HEK293 (cell line): ENCODE measurements at regions not wholly inside any gene's neighbourhood (a gene's known extent, or its start where the extent isn't known, plus 50 kb on each side); places are given as distances from the start of the nearest gene placed in this dataset.

Source experiments
- CTCF ChIA-PET: fragments of 350-600 bp; formaldehyde crosslinking; extraction: SDS; loops from one replicate; lab custom pipeline; 2021; ENCODE audit warnings: antibody characterized with exemption; lab: Yijun Ruan, JAX
- POLR2A ChIA-PET: fragments of 300-600 bp; formaldehyde crosslinking; extraction: SDS; loops from one replicate; lab custom pipeline; 2020; ENCODE audit warnings: antibody characterized with exemption, inconsistent platforms; lab: Yijun Ruan, JAX
- H3K27ac ChIP-seq: fragments of 200-500 bp; sonication (Bioruptor generic); 2 replicates; pipeline ENCODE4 v1.5.1; 2014; ENCODE audit warnings: low read depth, low read length, control low read depth, inconsistent platforms; ENCODE audit errors: extremely low read depth
- H3K36me3 ChIP-seq, 2 experiments: fragments of 200-500 bp in 1 of 2; sonication (Bioruptor generic) in 1 of 2; 1 replicate in 1 of 2; 2 replicates in 1 of 2; pipeline ENCODE4 v1.5.1; 2014 to 2017; ENCODE audit warnings: inconsistent platforms in 2 of 2, low read length in 2 of 2; ENCODE audit not compliant: control insufficient read depth in 2 of 2, insufficient read depth in 1 of 2
- H3K4me1 ChIP-seq: fragments of 200-500 bp; sonication (Bioruptor generic); 2 replicates; pipeline ENCODE4 v1.5.1; 2014; ENCODE audit warnings: mild to moderate bottlenecking, low read length, inconsistent platforms; ENCODE audit not compliant: control insufficient read depth, insufficient read depth
- H3K4me3 ChIP-seq: 2 replicates; pipeline ENCODE4 v1.5.1; 2011; ENCODE audit warnings: low read depth, mild to moderate bottlenecking, control low read depth, low read length, moderate library complexity
- H3K9me3 ChIP-seq: fragments of 200-500 bp; sonication (Bioruptor generic); 2 replicates; pipeline ENCODE4 v1.5.1; 2014; ENCODE audit warnings: low read depth, low read length, inconsistent platforms; ENCODE audit not compliant: control insufficient read depth, insufficient read depth
- HOXA7 ChIP-seq: sonication (generic); formaldehyde crosslinking; IDR thresholded peaks from 2 replicates; pipeline ENCODE4 v1.8.1; 2022; ENCODE audit warnings: missing genetic modification reagents, borderline replicate concordance
- IKZF3 ChIP-seq: fragments of 450-650 bp; IDR thresholded peaks from 2 replicates; pipeline ENCODE4 v1.5.0; 2018; ENCODE audit warnings: missing biosample characterization, mild to moderate bottlenecking, missing genetic modification characterization, moderate library complexity
- ZBTB48 ChIP-seq: fragments of 450-650 bp; formaldehyde crosslinking; IDR thresholded peaks from 2 replicates; pipeline ENCODE4 v1.5.1; 2016; ENCODE audit warnings: missing biosample characterization, missing genetic modification characterization
- ZBTB8A ChIP-seq: fragments of 450-650 bp; formaldehyde crosslinking; IDR thresholded peaks from 2 replicates; pipeline ENCODE4 v1.5.1; 2016; ENCODE audit warnings: missing biosample characterization, missing genetic modification characterization
- ZFP3 ChIP-seq: fragments of 450-650 bp; formaldehyde crosslinking; IDR thresholded peaks from 2 replicates; pipeline ENCODE4 v1.5.1; 2016; ENCODE audit warnings: low read depth, missing biosample characterization, missing genetic modification characterization
- ZNF138 ChIP-seq: fragments of 450-650 bp; formaldehyde crosslinking; IDR thresholded peaks from 2 replicates; pipeline ENCODE4 v1.5.1; 2016; ENCODE audit warnings: missing biosample characterization, missing genetic modification characterization, borderline replicate concordance
- ZNF146 ChIP-seq: fragments of 450-650 bp; formaldehyde crosslinking; IDR thresholded peaks from 2 replicates; pipeline ENCODE4 v1.5.1; 2016; ENCODE audit warnings: missing biosample characterization, missing genetic modification characterization
- ZNF184 ChIP-seq: fragments of 450-650 bp; IDR thresholded peaks from 2 replicates; pipeline ENCODE4 v1.5.1; 2018; ENCODE audit warnings: missing biosample characterization, mild to moderate bottlenecking, missing genetic modification characterization
- ZNF214 ChIP-seq: fragments of 450-650 bp; formaldehyde crosslinking; IDR thresholded peaks from 2 replicates; pipeline ENCODE4 v1.5.1; 2017; ENCODE audit warnings: missing biosample characterization, mild to moderate bottlenecking, missing genetic modification characterization, borderline replicate concordance
- ZNF423 ChIP-seq: fragments of 450-650 bp; formaldehyde crosslinking; IDR thresholded peaks from 2 replicates; pipeline ENCODE4 v1.5.1; 2016; ENCODE audit warnings: missing biosample characterization, missing genetic modification characterization
- ZNF548 ChIP-seq: fragments of 450-650 bp; formaldehyde crosslinking; IDR thresholded peaks from 2 replicates; pipeline ENCODE4 v1.5.1; 2016; ENCODE audit warnings: missing biosample characterization, missing genetic modification characterization
- ZNF610 ChIP-seq: fragments of 450-650 bp; formaldehyde crosslinking; IDR thresholded peaks from 2 replicates; pipeline ENCODE4 v1.5.1; 2016; ENCODE audit warnings: missing biosample characterization, missing genetic modification characterization, borderline replicate concordance
- ZNF660 ChIP-seq: fragments of 450-650 bp; IDR thresholded peaks from 2 replicates; pipeline ENCODE4 v1.5.1; 2018; ENCODE audit warnings: missing biosample characterization, mild to moderate bottlenecking, missing genetic modification characterization
- ZNF670 ChIP-seq: fragments of 450-650 bp; formaldehyde crosslinking; IDR thresholded peaks from 2 replicates; pipeline ENCODE4 v1.5.1; 2016; ENCODE audit warnings: missing biosample characterization, missing genetic modification characterization, low read depth
- ZNF785 ChIP-seq: fragments of 450-650 bp; formaldehyde crosslinking; IDR thresholded peaks from 2 replicates; pipeline ENCODE4 v1.5.1; 2016; ENCODE audit warnings: missing biosample characterization, missing genetic modification characterization
- ZNF830 ChIP-seq: fragments of 450-650 bp; IDR thresholded peaks from 2 replicates; pipeline ENCODE4 v1.5.0; 2018; ENCODE audit warnings: missing biosample characterization, missing genetic modification characterization, low read depth, mild to moderate bottlenecking, moderate library complexity
- ZSCAN30 ChIP-seq: fragments of 450-650 bp; IDR thresholded peaks from 2 replicates; pipeline ENCODE4 v1.5.1; 2018; ENCODE audit warnings: missing biosample characterization, mild to moderate bottlenecking, missing genetic modification characterization, moderate library complexity
- TF ChIP-seq, protein P1 (sequence below): fragments of 450-650 bp; formaldehyde crosslinking; IDR thresholded peaks from 2 replicates; pipeline ENCODE4 v1.5.1; 2016; ENCODE audit warnings: missing biosample characterization, missing genetic modification characterization
- TF ChIP-seq, protein P2 (sequence below): fragments of 450-650 bp; formaldehyde crosslinking; conservative IDR thresholded peaks from 2 replicates; pipeline ENCODE4 v1.5.1; 2016; ENCODE audit warnings: low read depth, missing biosample characterization, missing genetic modification characterization
- TF ChIP-seq, protein P3 (sequence below): fragments of 450-650 bp; IDR thresholded peaks from 2 replicates; pipeline ENCODE4 v1.5.1; 2018; ENCODE audit warnings: missing biosample characterization, missing genetic modification characterization
- TF ChIP-seq, protein P4 (sequence below): fragments of 450-650 bp; formaldehyde crosslinking; IDR thresholded peaks from 2 replicates; pipeline ENCODE4 v1.5.1; 2016; ENCODE audit warnings: missing biosample characterization, missing genetic modification characterization

DNA sequence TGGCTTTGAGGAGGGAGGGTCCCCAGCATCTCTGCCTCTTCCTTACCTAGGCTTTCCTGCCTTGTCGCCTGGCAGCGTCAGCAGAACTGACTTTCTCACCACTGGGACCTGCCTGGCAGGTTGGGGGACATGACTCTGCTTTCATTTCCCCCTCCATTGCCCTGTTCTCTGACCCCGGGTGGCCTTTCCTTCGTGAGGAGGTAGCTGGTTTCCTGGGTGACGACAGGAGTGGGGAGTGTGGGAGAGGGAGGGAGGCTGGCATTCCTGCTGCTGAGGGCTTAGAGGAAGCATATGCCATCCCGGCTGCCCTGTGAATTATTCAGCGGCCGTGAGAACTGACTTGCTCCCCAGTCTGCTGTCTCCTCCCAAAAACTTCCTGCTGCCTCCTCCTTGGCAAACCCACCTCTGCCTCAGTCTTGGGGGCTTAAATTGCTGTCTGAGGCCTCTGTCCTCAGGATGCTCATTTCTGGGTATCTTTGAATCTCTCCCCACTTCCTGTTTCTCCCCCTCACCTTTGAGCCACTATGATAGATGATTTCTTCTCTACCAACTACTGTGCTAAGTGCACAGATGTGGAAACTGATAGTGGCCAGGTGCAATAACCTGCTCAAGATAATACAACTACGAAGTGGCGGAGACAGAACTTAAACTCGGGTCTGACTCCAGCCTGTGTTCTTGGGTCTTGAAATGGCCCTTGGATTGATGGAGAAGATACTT, 182.0 kb upstream of the CSF3R start:
- TF ChIP-seq ZBTB48 (tag by site-specific recombination) (no peak), ZNF423 (tag by site-specific recombination) (no peak), ZNF785 (no peak), IKZF3 (tag by site-specific recombination) (no peak)
- Histone ChIP-seq H3K9me3 (no peaks in the 10 kb centered on the region), H3K27ac (no peak overlapping the region), H3K4me3 (no peak overlapping the region), H3K4me1 (no peaks in the 10 kb centered on the region), H3K36me3 (no peaks in the 10 kb centered on the region)
- ChIA-PET CTCF (no interaction called here), POLR2A (no interaction called here)

DNA sequence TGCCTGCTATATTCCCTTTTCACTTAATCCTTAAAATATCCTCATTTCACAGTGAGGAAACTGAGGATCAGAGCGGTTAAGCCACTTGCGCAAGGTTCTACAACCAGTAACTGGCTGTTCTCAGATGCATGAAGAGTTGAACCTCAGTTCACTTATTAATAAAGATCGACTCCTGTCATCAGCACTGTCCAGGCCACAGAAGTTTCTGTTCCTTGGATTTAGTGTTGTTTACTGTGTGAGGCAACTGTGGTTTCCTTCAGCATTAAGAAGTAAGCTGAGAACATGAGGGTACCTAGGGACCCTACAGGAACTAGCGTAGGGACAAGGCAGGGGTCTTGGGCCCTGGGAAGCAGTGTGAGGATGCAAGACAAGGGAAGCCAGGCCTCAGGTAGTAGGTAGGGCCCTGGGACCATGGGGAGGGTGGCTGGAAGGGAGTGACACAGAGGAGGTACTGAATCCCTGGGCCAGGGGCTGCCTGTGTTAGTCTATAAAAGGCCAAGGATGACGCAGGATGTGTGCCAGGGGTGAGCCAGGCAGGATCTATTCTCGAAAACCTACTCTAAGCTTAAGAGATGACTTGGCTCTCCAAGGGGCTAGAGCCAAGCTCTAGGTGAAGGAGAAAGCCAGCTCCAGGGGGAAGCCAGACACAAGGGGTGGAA, 181.2 kb upstream of the CSF3R start:
- no peaks in the 10 kb centered on the region for H3K36me3 ChIP-seq
- ChIA-PET CTCF (no interaction called here), POLR2A (no interaction called here)
- no peaks in the 10 kb centered on the region for H3K9me3 ChIP-seq
- H3K4me1 ChIP-seq: no peaks in the 10 kb centered on the region
- no peak overlapping the region for H3K4me3 ChIP-seq
- no peak overlapping the region for H3K27ac ChIP-seq
- TF ChIP-seq ZNF610 (tag by site-specific recombination) (no peak), ZNF670 (no peak), ZNF548 (tag by site-specific recombination) (no peak), ZNF214 (tag by site-specific recombination) (no peak), HOXA7 (CRISPR knock-in tag) (no peak), ZNF830 (tag by site-specific recombination) (no peak), ZNF660 (tag by site-specific recombination) (no peak), ZNF146 (tag by site-specific recombination) (no peak), ZNF138 (tag by site-specific recombination) (no peak), ZBTB8A (tag by site-specific recombination) (no peak), ZFP3 (no peak), ZSCAN30 (tag by site-specific recombination) (no peak), ZNF184 (tag by site-specific recombination) (no peak)
- TF ChIP-seq, protein P1, sequence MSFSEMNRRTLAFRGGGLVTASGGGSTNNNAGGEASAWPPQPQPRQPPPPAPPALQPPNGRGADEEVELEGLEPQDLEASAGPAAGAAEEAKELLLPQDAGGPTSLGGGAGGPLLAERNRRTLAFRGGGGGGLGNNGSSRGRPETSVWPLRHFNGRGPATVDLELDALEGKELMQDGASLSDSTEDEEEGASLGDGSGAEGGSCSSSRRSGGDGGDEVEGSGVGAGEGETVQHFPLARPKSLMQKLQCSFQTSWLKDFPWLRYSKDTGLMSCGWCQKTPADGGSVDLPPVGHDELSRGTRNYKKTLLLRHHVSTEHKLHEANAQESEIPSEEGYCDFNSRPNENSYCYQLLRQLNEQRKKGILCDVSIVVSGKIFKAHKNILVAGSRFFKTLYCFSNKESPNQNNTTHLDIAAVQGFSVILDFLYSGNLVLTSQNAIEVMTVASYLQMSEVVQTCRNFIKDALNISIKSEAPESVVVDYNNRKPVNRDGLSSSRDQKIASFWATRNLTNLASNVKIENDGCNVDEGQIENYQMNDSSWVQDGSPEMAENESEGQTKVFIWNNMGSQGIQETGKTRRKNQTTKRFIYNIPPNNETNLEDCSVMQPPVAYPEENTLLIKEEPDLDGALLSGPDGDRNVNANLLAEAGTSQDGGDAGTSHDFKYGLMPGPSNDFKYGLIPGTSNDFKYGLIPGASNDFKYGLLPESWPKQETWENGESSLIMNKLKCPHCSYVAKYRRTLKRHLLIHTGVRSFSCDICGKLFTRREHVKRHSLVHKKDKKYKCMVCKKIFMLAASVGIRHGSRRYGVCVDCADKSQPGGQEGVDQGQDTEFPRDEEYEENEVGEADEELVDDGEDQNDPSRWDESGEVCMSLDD (tag by site-specific recombination): no peak
- TF ChIP-seq, protein P2, sequence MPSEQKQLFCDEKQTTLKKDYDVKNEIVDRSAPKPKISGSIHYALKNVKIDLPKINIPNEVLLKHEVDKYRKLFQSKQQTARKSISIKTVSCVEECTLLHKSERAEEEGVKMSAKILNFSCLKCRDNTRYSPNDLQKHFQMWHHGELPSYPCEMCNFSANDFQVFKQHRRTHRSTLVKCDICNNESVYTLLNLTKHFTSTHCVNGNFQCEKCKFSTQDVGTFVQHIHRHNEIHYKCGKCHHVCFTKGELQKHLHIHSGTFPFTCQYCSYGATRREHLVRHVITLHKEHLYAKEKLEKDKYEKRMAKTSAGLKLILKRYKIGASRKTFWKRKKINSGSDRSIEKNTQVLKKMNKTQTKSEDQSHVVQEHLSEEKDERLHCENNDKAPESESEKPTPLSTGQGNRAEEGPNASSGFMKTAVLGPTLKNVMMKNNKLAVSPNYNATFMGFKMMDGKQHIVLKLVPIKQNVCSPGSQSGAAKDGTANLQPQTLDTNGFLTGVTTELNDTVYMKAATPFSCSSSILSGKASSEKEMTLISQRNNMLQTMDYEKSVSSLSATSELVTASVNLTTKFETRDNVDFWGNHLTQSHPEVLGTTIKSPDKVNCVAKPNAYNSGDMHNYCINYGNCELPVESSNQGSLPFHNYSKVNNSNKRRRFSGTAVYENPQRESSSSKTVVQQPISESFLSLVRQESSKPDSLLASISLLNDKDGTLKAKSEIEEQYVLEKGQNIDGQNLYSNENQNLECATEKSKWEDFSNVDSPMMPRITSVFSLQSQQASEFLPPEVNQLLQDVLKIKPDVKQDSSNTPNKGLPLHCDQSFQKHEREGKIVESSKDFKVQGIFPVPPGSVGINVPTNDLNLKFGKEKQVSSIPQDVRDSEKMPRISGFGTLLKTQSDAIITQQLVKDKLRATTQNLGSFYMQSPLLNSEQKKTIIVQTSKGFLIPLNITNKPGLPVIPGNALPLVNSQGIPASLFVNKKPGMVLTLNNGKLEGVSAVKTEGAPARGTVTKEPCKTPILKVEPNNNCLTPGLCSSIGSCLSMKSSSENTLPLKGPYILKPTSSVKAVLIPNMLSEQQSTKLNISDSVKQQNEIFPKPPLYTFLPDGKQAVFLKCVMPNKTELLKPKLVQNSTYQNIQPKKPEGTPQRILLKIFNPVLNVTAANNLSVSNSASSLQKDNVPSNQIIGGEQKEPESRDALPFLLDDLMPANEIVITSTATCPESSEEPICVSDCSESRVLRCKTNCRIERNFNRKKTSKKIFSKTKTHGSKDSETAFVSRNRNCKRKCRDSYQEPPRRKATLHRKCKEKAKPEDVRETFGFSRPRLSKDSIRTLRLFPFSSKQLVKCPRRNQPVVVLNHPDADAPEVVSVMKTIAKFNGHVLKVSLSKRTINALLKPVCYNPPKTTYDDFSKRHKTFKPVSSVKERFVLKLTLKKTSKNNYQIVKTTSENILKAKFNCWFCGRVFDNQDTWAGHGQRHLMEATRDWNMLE (tag by site-specific recombination): no peak
- TF ChIP-seq, protein P3, sequence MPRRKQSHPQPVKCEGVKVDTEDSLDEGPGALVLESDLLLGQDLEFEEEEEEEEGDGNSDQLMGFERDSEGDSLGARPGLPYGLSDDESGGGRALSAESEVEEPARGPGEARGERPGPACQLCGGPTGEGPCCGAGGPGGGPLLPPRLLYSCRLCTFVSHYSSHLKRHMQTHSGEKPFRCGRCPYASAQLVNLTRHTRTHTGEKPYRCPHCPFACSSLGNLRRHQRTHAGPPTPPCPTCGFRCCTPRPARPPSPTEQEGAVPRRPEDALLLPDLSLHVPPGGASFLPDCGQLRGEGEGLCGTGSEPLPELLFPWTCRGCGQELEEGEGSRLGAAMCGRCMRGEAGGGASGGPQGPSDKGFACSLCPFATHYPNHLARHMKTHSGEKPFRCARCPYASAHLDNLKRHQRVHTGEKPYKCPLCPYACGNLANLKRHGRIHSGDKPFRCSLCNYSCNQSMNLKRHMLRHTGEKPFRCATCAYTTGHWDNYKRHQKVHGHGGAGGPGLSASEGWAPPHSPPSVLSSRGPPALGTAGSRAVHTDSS (tag by site-specific recombination): no peak
- TF ChIP-seq, protein P4, sequence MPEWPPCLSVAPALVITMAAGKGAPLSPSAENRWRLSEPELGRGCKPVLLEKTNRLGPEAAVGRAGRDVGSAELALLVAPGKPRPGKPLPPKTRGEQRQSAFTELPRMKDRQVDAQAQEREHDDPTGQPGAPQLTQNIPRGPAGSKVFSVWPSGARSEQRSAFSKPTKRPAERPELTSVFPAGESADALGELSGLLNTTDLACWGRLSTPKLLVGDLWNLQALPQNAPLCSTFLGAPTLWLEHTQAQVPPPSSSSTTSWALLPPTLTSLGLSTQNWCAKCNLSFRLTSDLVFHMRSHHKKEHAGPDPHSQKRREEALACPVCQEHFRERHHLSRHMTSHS (tag by site-specific recombination): no peak
- TF ChIP-seq, all 188 proteins: peak for 0
